Islet of Langerhans (tissue), 1 donor: ENCODE measurements at regions not wholly inside any gene's neighbourhood (a gene's known extent, or its start where the extent isn't known, plus 50 kb on each side); places are given as distances from the start of the nearest gene placed in this dataset.

Experiments used
- FAIRE-seq: peaks from one replicate; lab custom pipeline; 2011; peaks lifted over from hg19 to GRCh38; lab: Jason Lieb, UNC

DNA sequence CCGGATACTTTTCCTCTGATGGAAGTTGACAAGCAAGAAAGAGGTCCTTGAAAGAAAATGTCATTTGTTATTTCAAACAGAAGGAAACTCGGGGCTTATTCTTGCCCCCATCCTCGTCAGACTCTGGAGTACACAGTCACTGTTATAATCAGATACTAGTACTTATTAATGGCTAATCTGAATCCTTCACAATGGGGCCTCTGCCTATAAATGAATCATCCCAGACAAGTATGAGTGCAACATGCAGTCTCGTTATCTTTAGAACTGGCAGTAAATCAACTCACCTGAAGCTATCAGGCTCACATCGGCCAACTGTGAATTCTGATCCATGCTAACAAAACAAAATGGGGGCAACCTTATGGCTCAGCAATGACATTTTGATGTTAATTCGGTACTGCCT lies 216.7 kb downstream of the GRIN2B start:
- FAIRE-seq: no peak

GRCh38 chr12:13749389-13749788 lies 232.0 kb downstream of the GRIN2B start:
- no peak for FAIRE-seq

DNA sequence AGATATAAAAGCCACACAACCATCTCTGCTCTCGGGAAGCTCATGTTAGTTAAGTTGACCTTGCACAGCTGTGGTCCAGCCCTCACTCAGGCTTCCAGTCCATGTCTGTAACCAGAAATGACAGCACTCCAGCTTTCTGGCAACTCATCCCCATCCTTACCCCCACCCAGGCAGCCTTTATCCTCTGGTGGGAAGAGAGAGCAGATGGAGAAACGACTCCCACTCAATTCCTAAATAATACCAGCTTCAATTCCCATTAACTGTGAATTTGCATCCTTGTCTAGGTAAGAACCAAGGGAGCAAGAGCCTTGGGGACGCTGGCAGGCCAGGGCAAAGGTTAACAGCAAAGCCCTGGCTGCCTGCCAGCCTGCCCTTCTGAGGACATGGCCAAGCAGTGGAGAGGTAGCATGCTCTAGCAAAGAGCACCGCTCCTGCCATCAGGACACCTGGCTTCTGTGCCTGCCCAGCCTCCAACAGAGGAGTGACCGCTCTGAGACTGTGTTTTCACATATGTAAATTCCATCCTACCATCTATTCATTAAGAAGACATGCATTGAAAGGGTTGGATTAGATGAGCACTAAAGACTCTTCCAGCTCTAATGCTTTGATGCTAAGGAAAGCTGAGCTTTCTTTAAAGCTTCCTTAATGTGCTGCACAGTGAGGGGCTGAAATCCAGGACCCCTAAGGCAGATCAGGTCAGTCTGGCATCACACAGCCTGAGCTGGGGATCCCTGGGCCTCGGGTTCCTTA lies 236.1 kb downstream of the GRIN2B start:
- no peak for FAIRE-seq

- FAIRE-seq: no peak
These were observed 236.8 kb downstream of the GRIN2B start for GRCh38 chr12:13744561-13744960.

GRCh38 chr12:13740149-13740545 lies 241.3 kb downstream of the GRIN2B start:
- no peak for FAIRE-seq

- no peak for FAIRE-seq
These were observed 245.7 kb downstream of the GRIN2B start for GRCh38 chr12:13735734-13736133.

DNA sequence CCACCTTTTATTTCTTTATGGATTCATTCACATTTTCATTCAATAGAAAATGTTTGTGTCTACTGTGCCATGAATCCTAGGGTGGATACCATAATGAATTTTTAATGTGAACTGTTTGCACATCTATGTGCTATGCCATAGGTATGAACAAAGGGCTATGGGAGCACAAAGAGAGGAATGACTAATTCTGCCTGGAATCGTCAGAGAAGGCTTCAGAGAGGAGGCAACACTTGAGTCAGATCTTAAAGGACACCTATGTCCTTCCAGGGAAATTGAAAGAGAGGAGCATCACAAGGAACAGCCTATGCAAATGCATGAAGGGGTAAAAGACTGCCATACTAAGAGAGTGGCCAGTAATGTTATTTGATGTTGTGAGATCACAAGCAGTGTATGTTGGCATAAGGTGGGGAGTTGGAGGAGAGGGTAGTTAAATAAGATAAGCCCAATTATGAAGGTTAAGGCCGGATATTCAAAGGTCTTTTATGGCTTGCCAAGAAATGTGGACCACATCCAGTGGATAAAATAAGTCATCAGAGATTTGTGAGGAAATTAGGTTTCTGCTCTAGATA lies 246.7 kb downstream of the GRIN2B start:
- FAIRE-seq: no peak

GRCh38 chr12:13727707-13728195 lies 253.7 kb downstream of the GRIN2B start:
- FAIRE-seq: no peak

DNA sequence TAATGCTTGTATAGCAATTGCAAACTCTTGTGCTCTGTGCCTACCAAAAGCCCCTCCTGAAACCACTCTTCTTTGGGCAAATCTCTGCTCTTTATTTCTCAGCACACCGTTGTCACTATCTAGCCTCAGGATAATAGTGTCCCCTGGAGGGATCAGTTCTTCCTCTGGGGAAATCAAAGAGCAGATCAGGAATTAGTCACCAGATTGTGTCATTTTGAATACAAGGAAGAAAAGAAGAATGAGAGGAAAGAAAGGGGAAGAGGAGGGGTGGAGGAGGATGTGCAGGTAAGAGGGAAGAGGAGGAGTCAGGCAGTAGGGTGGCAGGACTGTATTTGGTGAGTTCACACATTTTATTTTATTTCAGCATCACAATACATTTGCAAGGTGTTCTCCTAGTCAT lies 256.4 kb downstream of the GRIN2B start:
- FAIRE-seq: no peak

GRCh38 chr12:13724136-13724535 lies 257.3 kb downstream of the GRIN2B start:
- no peak for FAIRE-seq

- no peak for FAIRE-seq
These were observed 261.4 kb downstream of the GRIN2B start for GRCh38 chr12:13719986-13720385.

DNA sequence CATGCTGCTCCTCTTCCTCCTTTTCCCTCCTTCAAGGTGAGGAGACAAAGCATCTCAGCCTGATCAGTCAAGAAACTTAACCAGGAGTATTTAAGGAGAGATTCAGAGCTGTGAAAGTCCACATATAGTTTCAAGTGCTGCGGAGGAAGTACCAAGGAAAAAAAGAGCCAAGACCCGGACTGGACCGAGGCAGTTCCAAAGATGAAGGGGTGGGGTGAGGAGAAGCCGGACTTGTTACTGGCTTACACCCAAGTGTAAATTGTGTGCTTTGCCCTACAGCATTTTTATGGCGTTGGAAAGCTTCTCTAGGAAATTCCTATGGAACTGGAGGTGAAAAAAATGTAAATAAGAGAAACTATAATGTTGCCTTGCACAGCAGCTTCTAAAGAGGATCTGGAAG lies 263.1 kb downstream of the GRIN2B start:
- no peak for FAIRE-seq

GRCh38 chr12:13716119-13716518 lies 265.3 kb downstream of the GRIN2B start:
- FAIRE-seq: no peak

DNA sequence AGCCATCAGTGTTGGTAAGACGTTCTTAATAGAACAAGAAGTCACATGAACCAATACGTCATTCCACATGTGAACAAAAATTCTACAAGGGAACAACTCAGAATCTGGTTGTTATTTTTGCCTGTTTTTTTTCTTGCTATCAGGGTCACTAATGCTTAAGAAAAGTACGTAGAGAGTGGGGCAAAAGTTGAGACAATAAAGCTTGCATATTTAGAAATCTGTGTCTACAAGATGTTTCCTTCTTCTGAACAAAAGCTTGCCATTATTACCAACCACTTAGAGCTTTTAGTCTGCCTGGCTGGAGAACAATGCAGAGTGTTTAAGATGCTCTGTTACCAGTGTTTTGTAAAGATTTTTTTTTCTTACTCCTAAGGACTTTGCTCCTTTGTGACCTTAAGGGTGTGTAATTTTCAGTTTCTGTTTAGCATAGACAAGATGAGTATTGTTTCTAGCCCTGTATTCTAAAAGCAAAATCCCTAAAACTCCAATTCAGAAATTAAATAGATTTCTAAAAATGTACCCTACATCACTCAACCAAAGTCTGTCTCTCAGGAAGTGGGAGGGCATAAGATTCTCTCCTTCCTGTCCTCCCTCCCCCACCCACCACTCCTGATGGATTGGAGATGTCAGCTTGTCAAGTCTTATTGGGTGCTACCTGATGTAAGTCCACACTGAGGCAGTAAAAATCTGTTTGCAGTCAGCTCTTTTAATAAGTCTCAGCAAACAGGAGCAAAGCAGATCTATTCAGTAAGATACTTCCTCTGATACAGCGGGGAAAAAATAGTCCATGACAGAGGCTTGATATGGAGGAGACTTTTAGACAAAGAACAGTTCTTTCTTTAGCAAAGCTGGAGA lies 267.6 kb downstream of the GRIN2B start:
- FAIRE-seq: no peak

- FAIRE-seq: no peak
These were observed 273.6 kb downstream of the GRIN2B start for GRCh38 chr12:13707829-13708228.

DNA sequence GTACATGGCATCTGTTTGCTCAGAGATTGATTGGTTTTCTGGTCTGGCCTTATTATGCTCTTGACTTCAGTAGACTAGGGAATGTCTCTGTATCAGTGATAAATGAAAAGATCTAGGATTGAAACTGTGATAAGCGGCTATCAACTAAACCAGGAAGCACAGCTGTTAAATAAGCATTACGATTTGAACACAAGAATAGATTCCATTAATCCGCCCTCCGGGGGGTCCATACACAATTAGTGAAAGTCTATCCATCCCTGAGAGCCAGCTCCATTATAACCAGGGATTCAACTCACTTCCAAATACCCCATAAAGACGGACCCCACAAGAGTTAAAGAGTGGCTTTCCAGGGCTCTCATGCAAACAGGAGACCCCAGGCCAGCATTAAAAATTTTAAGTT lies 279.0 kb downstream of the GRIN2B start:
- FAIRE-seq: no peak

DNA sequence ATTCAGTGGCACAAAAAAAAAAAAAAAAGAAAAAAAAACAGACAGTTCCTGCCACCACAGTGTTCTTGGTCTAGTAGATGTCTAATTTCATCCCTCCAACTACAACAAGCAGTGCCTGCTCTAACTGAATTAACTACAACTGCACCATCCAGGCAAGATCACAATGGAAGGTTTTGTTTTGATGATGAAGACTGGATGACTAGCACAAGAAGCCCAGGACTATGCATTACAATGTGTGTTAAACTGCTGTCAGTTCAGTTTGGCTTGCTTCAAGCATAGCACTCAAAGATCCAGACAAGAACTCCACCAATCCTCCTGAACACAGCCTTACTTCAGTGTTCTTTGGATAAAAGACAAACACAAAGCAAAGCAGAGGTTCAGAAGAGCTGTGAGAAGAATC lies 279.9 kb downstream of the GRIN2B start:
- no peak for FAIRE-seq

- no peak for FAIRE-seq
These were observed 283.4 kb downstream of the GRIN2B start for GRCh38 chr12:13697973-13698372.

- no peak for FAIRE-seq
These were observed 285.6 kb downstream of the GRIN2B start for GRCh38 chr12:13695781-13696180.

DNA sequence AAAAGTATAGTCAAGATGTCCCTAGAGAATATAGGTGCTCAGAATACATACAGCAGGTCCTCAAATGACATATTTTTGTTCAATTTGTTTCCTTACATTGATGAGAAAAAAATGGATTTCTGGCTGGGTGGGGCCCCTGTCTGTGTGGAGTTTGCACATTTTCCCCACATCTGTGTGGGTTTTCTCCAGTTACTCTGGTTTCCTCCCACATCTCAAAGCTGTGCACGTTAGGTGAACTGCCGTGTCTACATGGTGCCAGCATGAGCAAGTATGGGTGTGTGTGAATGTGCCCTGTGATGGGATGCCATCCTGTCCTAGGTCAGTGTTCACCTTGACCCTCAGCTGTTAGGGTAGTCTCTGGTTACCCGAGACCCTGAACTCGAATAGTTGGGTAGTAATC lies 289.1 kb downstream of the GRIN2B start:
- FAIRE-seq: no peak

GRCh38 chr12:13691598-13691997 lies 289.8 kb downstream of the GRIN2B start:
- FAIRE-seq: no peak

GRCh38 chr12:13687633-13688032 lies 293.8 kb downstream of the GRIN2B start:
- FAIRE-seq: no peak

DNA sequence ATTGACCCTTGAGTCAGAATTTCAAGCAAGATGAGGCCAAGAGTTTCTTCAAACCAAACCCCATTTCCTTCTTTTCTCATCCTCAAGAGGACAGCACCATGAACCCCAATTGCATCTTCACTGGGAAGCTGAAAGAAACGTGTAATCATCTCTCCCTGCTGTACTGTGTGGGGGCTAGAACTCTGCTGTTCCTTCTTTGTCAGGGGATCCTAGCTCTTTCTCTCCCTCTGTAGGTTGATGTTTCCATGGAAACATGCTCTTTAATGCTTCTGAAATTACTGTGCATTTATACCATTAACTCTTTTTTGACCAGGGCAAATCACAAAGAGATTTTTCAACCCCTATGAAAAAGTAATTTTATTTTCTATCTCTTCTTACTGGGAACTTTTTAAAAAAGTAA lies 295.1 kb downstream of the GRIN2B start:
- FAIRE-seq: no peak
